H1 (cell line): ENCODE measurements at regions not wholly inside any gene's neighbourhood (a gene's known extent, or its start where the extent isn't known, plus 50 kb on each side); places are given as distances from the start of the nearest gene placed in this dataset.

Experiments used
- ATF3 ChIP-seq: IDR thresholded peaks from 2 replicates; pipeline ENCODE4 v1.6.1; 2011; ENCODE audit warnings: low read depth, mild to moderate bottlenecking, low read length; ENCODE audit not compliant: insufficient read depth
- BCL11A ChIP-seq, 2 experiments: IDR thresholded peaks; one replicate each; pipeline ENCODE4 v1.6.1; 2011; ENCODE audit warnings: low read depth in 2 of 2, low read length in 2 of 2, mild to moderate bottlenecking in 2 of 2
- CHD1 ChIP-seq: IDR thresholded peaks from 2 replicates; pipeline ENCODE4 v1.6.1; 2012; ENCODE audit warnings: low read depth, low read length, improper control_type of control experiment
- CTCF ChIP-seq, 3 experiments: IDR thresholded peaks; 1 replicate in 2 of 3; 2 replicates in 1 of 3; pipeline versions ENCODE4 v1.5.1 to v1.6.1; 2011; ENCODE audit warnings: low read length in 3 of 3, mild to moderate bottlenecking in 3 of 3, inconsistent platforms in 2 of 3, low read depth in 1 of 3, moderate library complexity in 1 of 3; ENCODE audit not compliant: insufficient read depth in 1 of 3; ENCODE audit errors: control extremely low read depth in 1 of 3
- EZH2 ChIP-seq: fragments of 200-600 bp; sonication (generic); IDR thresholded peaks from 2 replicates; pipeline ENCODE4 v1.7.1; 2012; ENCODE audit warnings: low read depth, mild to moderate bottlenecking, moderate library complexity, low read length, inconsistent platforms; ENCODE audit not compliant: severe bottlenecking
- FOSL1 ChIP-seq: IDR thresholded peaks from 2 replicates; pipeline ENCODE4 v1.6.1; 2011; ENCODE audit warnings: mild to moderate bottlenecking, low read depth, low read length, moderate library complexity; ENCODE audit not compliant: insufficient read depth
- JUN ChIP-seq: IDR thresholded peaks from 2 replicates; pipeline ENCODE4 v1.6.1; 2011; ENCODE audit warnings: low read depth, mild to moderate bottlenecking, improper control_type of control experiment, low read length
- KDM1A ChIP-seq: fragments of 200-600, 300-600 bp; sonication (generic); IDR thresholded peaks from 2 replicates; pipeline ENCODE4 v1.7.1; 2016; ENCODE audit warnings: mild to moderate bottlenecking, low read length, borderline replicate concordance
- MAX ChIP-seq: IDR thresholded peaks from 2 replicates; pipeline ENCODE4 v1.6.1; 2012; ENCODE audit warnings: inconsistent platforms
- POLR2A ChIP-seq, 2 experiments: IDR thresholded peaks; 1 replicate in 1 of 2; 2 replicates in 1 of 2; pipeline ENCODE4 v1.6.1; 2011; ENCODE audit warnings: low read depth in 2 of 2, low read length in 2 of 2, mild to moderate bottlenecking in 2 of 2; ENCODE audit errors: control extremely low read depth in 1 of 2
- RAD21 ChIP-seq, 2 experiments: IDR thresholded peaks in 1 of 2; conservative IDR thresholded peaks in 1 of 2; 2 replicates each; pipeline ENCODE4 v1.6.1; 2011; ENCODE audit warnings: low read depth in 2 of 2, low read length in 2 of 2, improper control_type of control experiment in 1 of 2, inconsistent platforms in 1 of 2, mild to moderate bottlenecking in 1 of 2, moderate library complexity in 1 of 2
- USF2 ChIP-seq: IDR thresholded peaks from 2 replicates; pipeline ENCODE4 v1.6.1; 2011; ENCODE audit warnings: low read length, improper control_type of control experiment
- YY1 ChIP-seq: IDR thresholded peaks from 2 replicates; pipeline ENCODE4 v1.6.1; 2011; ENCODE audit warnings: low read depth, mild to moderate bottlenecking, low read length
- ZNF274 ChIP-seq: IDR thresholded peaks from 2 replicates; pipeline ENCODE4 v1.7.0; 2012; ENCODE audit warnings: low read length, borderline replicate concordance; ENCODE audit errors: extremely low read depth

- TF ChIP-seq EZH2 (no peak), YY1 (no peak), CHD1 (no peak), CTCF (IDR thresholded peaks at IDR 0.05; ENCODE audit: control extremely low read depth in 1 of 3, insufficient read depth in 1 of 3, low read depth in 1 of 3, low read length in 3 of 3) (no peak), ATF3 (no peak), RAD21 (IDR thresholded peaks at IDR 0.05 in 1 of 2, conservative IDR thresholded peaks at IDR 0.05 in 1 of 2; ENCODE audit: low read depth in 2 of 2, low read length in 2 of 2) (no peak), ZNF274 (no peak), FOSL1 (no peak), POLR2A (IDR thresholded peaks at IDR 0.05; ENCODE audit: control extremely low read depth in 1 of 2, low read depth in 2 of 2, low read length in 2 of 2) (no peak), MAX (no peak), KDM1A (no peak), JUN (no peak), USF2 (no peak), BCL11A (IDR thresholded peaks at IDR 0.05; ENCODE audit: low read depth in 2 of 2, low read length in 2 of 2) (no peak)
These were observed 539.7 kb upstream of the IL12A start for GRCh38 chr3:159448902-159449301.
